HEK293 (cell line): ENCODE measurements at regions not wholly inside any gene's neighbourhood (a gene's known extent, or its start where the extent isn't known, plus 50 kb on each side); places are given as distances from the start of the nearest gene placed in this dataset.

Experiments
- CTCF ChIA-PET: fragments of 350-600 bp; formaldehyde crosslinking; extraction: SDS; loops from one replicate; lab custom pipeline; 2021; ENCODE audit warnings: antibody characterized with exemption; lab: Yijun Ruan, JAX
- POLR2A ChIA-PET: fragments of 300-600 bp; formaldehyde crosslinking; extraction: SDS; loops from one replicate; lab custom pipeline; 2020; ENCODE audit warnings: antibody characterized with exemption, inconsistent platforms; lab: Yijun Ruan, JAX
- H3K27ac ChIP-seq: fragments of 200-500 bp; sonication (Bioruptor generic); 2 replicates; pipeline ENCODE4 v1.5.1; 2014; ENCODE audit warnings: low read depth, low read length, control low read depth, inconsistent platforms; ENCODE audit errors: extremely low read depth
- H3K36me3 ChIP-seq, 2 experiments: fragments of 200-500 bp in 1 of 2; sonication (Bioruptor generic) in 1 of 2; 1 replicate in 1 of 2; 2 replicates in 1 of 2; pipeline ENCODE4 v1.5.1; 2014 to 2017; ENCODE audit warnings: inconsistent platforms in 2 of 2, low read length in 2 of 2; ENCODE audit not compliant: control insufficient read depth in 2 of 2, insufficient read depth in 1 of 2
- H3K4me1 ChIP-seq: fragments of 200-500 bp; sonication (Bioruptor generic); 2 replicates; pipeline ENCODE4 v1.5.1; 2014; ENCODE audit warnings: mild to moderate bottlenecking, low read length, inconsistent platforms; ENCODE audit not compliant: control insufficient read depth, insufficient read depth
- H3K4me3 ChIP-seq: 2 replicates; pipeline ENCODE4 v1.5.1; 2011; ENCODE audit warnings: low read depth, mild to moderate bottlenecking, control low read depth, low read length, moderate library complexity
- H3K9me3 ChIP-seq: fragments of 200-500 bp; sonication (Bioruptor generic); 2 replicates; pipeline ENCODE4 v1.5.1; 2014; ENCODE audit warnings: low read depth, low read length, inconsistent platforms; ENCODE audit not compliant: control insufficient read depth, insufficient read depth
- FEZF1 ChIP-seq: fragments of 450-650 bp; formaldehyde crosslinking; IDR thresholded peaks from 2 replicates; pipeline ENCODE4 v1.5.1; 2016; ENCODE audit warnings: missing biosample characterization, missing genetic modification characterization
- HOXC10 ChIP-seq: sonication (generic); formaldehyde crosslinking; IDR thresholded peaks from 2 replicates; pipeline ENCODE4 v1.8.1; 2023; ENCODE audit warnings: mild to moderate bottlenecking, missing genetic modification reagents
- PRDM1 ChIP-seq: fragments of 450-650 bp; formaldehyde crosslinking; IDR thresholded peaks from 2 replicates; pipeline ENCODE4; 2016; ENCODE audit warnings: missing biosample characterization, missing genetic modification characterization
- REST ChIP-seq: fragments of 450-650 bp; formaldehyde crosslinking; IDR thresholded peaks from 2 replicates; pipeline ENCODE4 v1.5.1; 2016; ENCODE audit warnings: missing biosample characterization, missing genetic modification characterization
- TRIM28 ChIP-seq: IDR thresholded peaks from 2 replicates; pipeline ENCODE4 v1.6.1; 2011; ENCODE audit warnings: low read length, control low read depth, borderline replicate concordance
- ZBTB20 ChIP-seq: fragments of 450-650 bp; formaldehyde crosslinking; IDR thresholded peaks from 2 replicates; pipeline ENCODE4 v1.5.1; 2016; ENCODE audit warnings: missing biosample characterization, missing genetic modification characterization
- ZBTB44 ChIP-seq: fragments of 450-650 bp; IDR thresholded peaks from 2 replicates; pipeline ENCODE4 v1.5.1; 2018; ENCODE audit warnings: missing biosample characterization, mild to moderate bottlenecking, missing genetic modification characterization
- ZIC2 ChIP-seq: fragments of 450-650 bp; formaldehyde crosslinking; IDR thresholded peaks from 2 replicates; pipeline ENCODE4 v1.5.1; 2016; ENCODE audit warnings: missing biosample characterization, missing genetic modification characterization
- ZNF18 ChIP-seq: fragments of 450-650 bp; formaldehyde crosslinking; IDR thresholded peaks from 2 replicates; pipeline ENCODE4 v1.5.1; 2016; ENCODE audit warnings: missing biosample characterization, missing genetic modification characterization
- ZNF211 ChIP-seq: fragments of 450-650 bp; formaldehyde crosslinking; IDR thresholded peaks from 2 replicates; pipeline ENCODE4 v1.5.1; 2016; ENCODE audit warnings: low read depth, missing biosample characterization, missing genetic modification characterization
- ZNF280D ChIP-seq: fragments of 450-650 bp; formaldehyde crosslinking; IDR thresholded peaks from 2 replicates; pipeline ENCODE4 v1.5.1; 2016; ENCODE audit warnings: missing biosample characterization, missing genetic modification characterization
- ZNF335 ChIP-seq: fragments of 450-650 bp; formaldehyde crosslinking; conservative IDR thresholded peaks from 2 replicates; pipeline ENCODE4 v1.5.1; 2016; ENCODE audit warnings: missing biosample characterization, missing genetic modification characterization
- ZNF544 ChIP-seq: fragments of 450-650 bp; formaldehyde crosslinking; IDR thresholded peaks from 2 replicates; pipeline ENCODE4 v1.5.0; 2017; ENCODE audit warnings: missing biosample characterization, missing genetic modification characterization
- ZNF549 ChIP-seq: fragments of 450-650 bp; IDR thresholded peaks from 2 replicates; pipeline ENCODE4 v1.5.1; 2018; ENCODE audit warnings: missing biosample characterization, missing genetic modification characterization, mild to moderate bottlenecking, inconsistent platforms, moderate library complexity
- ZNF600 ChIP-seq: fragments of 450-650 bp; formaldehyde crosslinking; IDR thresholded peaks from 2 replicates; pipeline ENCODE4 v1.5.1; 2016; ENCODE audit warnings: missing biosample characterization, missing genetic modification characterization
- ZNF623 ChIP-seq: fragments of 450-650 bp; formaldehyde crosslinking; IDR thresholded peaks from 2 replicates; pipeline ENCODE4 v1.5.1; 2016; ENCODE audit warnings: missing biosample characterization, missing genetic modification characterization
- ZNF664 ChIP-seq: fragments of 450-650 bp; formaldehyde crosslinking; IDR thresholded peaks from 2 replicates; pipeline ENCODE4 v1.5.1; 2016; ENCODE audit warnings: missing biosample characterization, missing genetic modification characterization
- ZNF670 ChIP-seq: fragments of 450-650 bp; formaldehyde crosslinking; IDR thresholded peaks from 2 replicates; pipeline ENCODE4 v1.5.1; 2016; ENCODE audit warnings: missing biosample characterization, missing genetic modification characterization, low read depth
- ZNF704 ChIP-seq: fragments of 450-650 bp; formaldehyde crosslinking; IDR thresholded peaks from 2 replicates; pipeline ENCODE4 v1.5.1; 2016; ENCODE audit warnings: missing biosample characterization, missing genetic modification characterization
- ZNF791 ChIP-seq: fragments of 450-650 bp; formaldehyde crosslinking; IDR thresholded peaks from 2 replicates; pipeline ENCODE4 v1.5.1; 2016; ENCODE audit warnings: missing biosample characterization, missing genetic modification characterization
- ZNF837 ChIP-seq: fragments of 450-650 bp; formaldehyde crosslinking; IDR thresholded peaks from 2 replicates; pipeline ENCODE4 v1.5.1; 2016; ENCODE audit warnings: missing biosample characterization, missing genetic modification characterization
- ZSCAN30 ChIP-seq: fragments of 450-650 bp; IDR thresholded peaks from 2 replicates; pipeline ENCODE4 v1.5.1; 2018; ENCODE audit warnings: missing biosample characterization, mild to moderate bottlenecking, missing genetic modification characterization, moderate library complexity
- TF ChIP-seq, protein P1 (sequence below): fragments of 450-650 bp; formaldehyde crosslinking; IDR thresholded peaks from 2 replicates; pipeline ENCODE4 v1.5.1; 2016; ENCODE audit warnings: missing biosample characterization, missing genetic modification characterization

GRCh38 chr12:24759155-24759554 lies 189.7 kb downstream of the BCAT1 start:
- H3K9me3 ChIP-seq = no peaks in the 10 kb centered on the region
- no peaks in the 10 kb centered on the region for H3K36me3 ChIP-seq
- H3K27ac ChIP-seq = no peak overlapping the region
- peaks cover 3% of the 10 kb centered on the region; the same call in 1 of the 2 replicates for H3K4me1 ChIP-seq
- no peak for TF ChIP-seq HOXC10 (CRISPR knock-in tag)
- TF ChIP-seq ZNF600 (tag by site-specific recombination) = 0 out of 2 replicates have a peak, but pooled peaks have one; percentile 30
- TF ChIP-seq TRIM28 = no peak
- TF ChIP-seq, all 188 proteins: peak for 1
- no peak overlapping the region for H3K4me3 ChIP-seq
- ChIA-PET POLR2A (no interaction called here), CTCF (interaction anchor here (0.5 kb wide), 1 partner anchor 95 kb away, joined by 3 read pairs; no protein-coding TSS in a partner anchor)

DNA sequence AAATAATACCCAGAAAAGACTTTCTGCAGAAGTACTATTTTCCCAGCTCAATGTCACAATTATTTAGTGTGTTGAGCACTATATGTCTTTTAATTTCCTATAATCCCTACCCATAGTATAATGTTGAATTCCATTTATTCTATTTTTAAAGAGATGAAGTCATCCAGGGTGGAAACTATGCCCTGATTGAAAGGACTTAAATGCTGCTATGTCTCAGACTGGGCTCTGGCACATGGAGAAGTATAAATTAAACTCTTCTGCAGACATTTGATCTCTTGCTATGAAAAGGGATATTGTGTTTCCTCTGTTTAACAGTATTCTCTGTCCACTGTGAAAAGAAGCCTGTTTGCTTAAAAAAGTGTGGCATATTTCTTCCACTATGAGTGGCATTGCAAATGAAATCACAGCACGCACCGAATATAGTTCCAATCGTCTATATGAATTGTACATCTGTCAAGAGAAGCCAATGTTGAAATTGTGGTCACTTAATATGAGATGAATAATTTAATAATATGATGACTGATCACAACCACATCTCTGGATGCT lies 192.3 kb downstream of the BCAT1 start:
- Histone ChIP-seq H3K36me3 (no peaks in the 10 kb centered on the region), H3K27ac (no peak overlapping the region), H3K9me3 (no peaks in the 10 kb centered on the region), H3K4me1 (peaks cover 3% of the 10 kb centered on the region; the same call in 1 of the 2 replicates), H3K4me3 (no peak overlapping the region)
- ChIA-PET CTCF (no interaction called here), POLR2A (no interaction called here)
- TF ChIP-seq ZBTB20 (no peak), ZNF837 (no peak), FEZF1 (tag by site-specific recombination) (no peak), ZNF280D (tag by site-specific recombination) (no peak), ZNF664 (tag by site-specific recombination) (no peak), ZNF18 (tag by site-specific recombination) (no peak), ZSCAN30 (tag by site-specific recombination) (no peak), ZNF549 (tag by site-specific recombination) (no peak), ZNF791 (no peak), ZIC2 (no peak), ZNF704 (tag by site-specific recombination) (no peak), ZNF670 (tag by site-specific recombination) (no peak), ZNF544 (no peak), ZNF623 (tag by site-specific recombination) (no peak), ZBTB44 (tag by site-specific recombination) (no peak), ZNF211 (tag by site-specific recombination) (no peak), ZNF335 (no peak), PRDM1 (no peak), REST (tag by site-specific recombination) (no peak)
- TF ChIP-seq, protein P1, sequence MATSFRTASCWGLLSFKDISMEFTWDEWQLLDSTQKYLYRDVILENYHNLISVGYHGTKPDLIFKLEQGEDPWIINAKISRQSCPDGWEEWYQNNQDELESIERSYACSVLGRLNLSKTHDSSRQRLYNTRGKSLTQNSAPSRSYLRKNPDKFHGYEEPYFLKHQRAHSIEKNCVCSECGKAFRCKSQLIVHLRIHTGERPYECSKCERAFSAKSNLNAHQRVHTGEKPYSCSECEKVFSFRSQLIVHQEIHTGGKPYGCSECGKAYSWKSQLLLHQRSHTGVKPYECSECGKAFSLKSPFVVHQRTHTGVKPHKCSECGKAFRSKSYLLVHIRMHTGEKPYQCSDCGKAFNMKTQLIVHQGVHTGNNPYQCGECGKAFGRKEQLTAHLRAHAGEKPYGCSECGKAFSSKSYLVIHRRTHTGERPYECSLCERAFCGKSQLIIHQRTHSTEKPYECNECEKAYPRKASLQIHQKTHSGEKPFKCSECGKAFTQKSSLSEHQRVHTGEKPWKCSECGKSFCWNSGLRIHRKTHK = no peak
